H1 (cell line): ENCODE measurements at regions not wholly inside any gene's neighbourhood (a gene's known extent, or its start where the extent isn't known, plus 50 kb on each side); places are given as distances from the start of the nearest gene placed in this dataset.

Experiments
- CTCF ChIA-PET: fragments of 300-600 bp; sonication (Branson Sonifier 250); formaldehyde crosslinking; loops from one replicate; lab custom pipeline; 2021; ENCODE audit not compliant: partially characterized antibody; lab: Charles Lee
- POLR2A ChIA-PET: fragments of 300-600 bp; sonication (Branson Sonifier 250); formaldehyde crosslinking; loops from one replicate; lab custom pipeline; 2021; ENCODE audit warnings: inconsistent platforms; ENCODE audit not compliant: partially characterized antibody; lab: Charles Lee
- DNase-seq, 2 experiments: peaks; one replicate each; pipeline versions ENCODE4 v3.0.0 to v3.0.0-alpha.2; 2010 to 2022; ENCODE audit warnings: low spot score in 2 of 2, low read depth in 1 of 2, mixed read lengths in 1 of 2
- FAIRE-seq: peaks from 2 replicates; lab custom pipeline; 2011; peaks lifted over from hg19 to GRCh38; lab: Jason Lieb, UNC
- H2AFZ ChIP-seq: 2 replicates; pipeline ENCODE4 v1.8.1; 2012; ENCODE audit warnings: low read length, inconsistent platforms
- H2AK5ac ChIP-seq: 2 replicates; pipeline ENCODE4 v1.6.1; 2013; ENCODE audit warnings: low read depth, low read length
- H2BK120ac ChIP-seq: replicated peaks from 2 replicates; pipeline ENCODE3; 2013; ENCODE audit warnings: low read depth, low read length, inconsistent platforms
- H2BK12ac ChIP-seq: 2 replicates; pipeline ENCODE4 v1.6.1; 2013; ENCODE audit warnings: low read depth, low read length
- H2BK15ac ChIP-seq: 2 replicates; pipeline ENCODE4 v1.6.1; 2013; ENCODE audit warnings: low read length
- H2BK20ac ChIP-seq: 2 replicates; pipeline ENCODE4 v1.6.1; 2013; ENCODE audit warnings: low read length
- H2BK5ac ChIP-seq: 2 replicates; pipeline ENCODE4 v1.6.1; 2013; ENCODE audit warnings: low read depth, low read length
- H3K14ac ChIP-seq: 2 replicates; pipeline ENCODE4 v1.6.1; 2013; ENCODE audit warnings: inconsistent platforms; ENCODE audit not compliant: insufficient read length
- H3K18ac ChIP-seq: 2 replicates; pipeline ENCODE4 v1.6.1; 2013; ENCODE audit warnings: low read length; ENCODE audit errors: extremely low read depth
- H3K23ac ChIP-seq: 2 replicates; pipeline ENCODE4 v1.6.1; 2013; ENCODE audit warnings: inconsistent platforms; ENCODE audit not compliant: insufficient read length
- H3K23me2 ChIP-seq: 2 replicates; pipeline ENCODE4 v1.6.1; 2013; ENCODE audit warnings: low read depth, low read length
- H3K27ac ChIP-seq: 2 replicates; pipeline ENCODE4 v1.6.1; 2011; ENCODE audit warnings: low read depth, low read length, inconsistent platforms
- H3K27me3 ChIP-seq, 4 experiments: replicated peaks in 1 of 4; 1 replicate in 1 of 4; 2 replicates in 3 of 4; pipeline versions ENCODE4 v1.6.1 to v1.8.1; 2011 to 2013; ENCODE audit warnings: low read length in 3 of 4, mild to moderate bottlenecking in 3 of 4, inconsistent platforms in 2 of 4, mixed read lengths in 2 of 4, moderate library complexity in 1 of 4; ENCODE audit not compliant: control insufficient read depth in 3 of 4, insufficient read depth in 3 of 4; ENCODE audit errors: extremely low read depth in 1 of 4
- H3K36me3 ChIP-seq, 4 experiments: 2 replicates each; pipeline versions ENCODE4 v1.6.1 to v1.8.1; 2011 to 2013; ENCODE audit warnings: mild to moderate bottlenecking in 4 of 4, low read length in 3 of 4, moderate library complexity in 2 of 4, control low read depth in 1 of 4, inconsistent platforms in 1 of 4; ENCODE audit not compliant: insufficient read depth in 4 of 4, control insufficient read depth in 2 of 4
- H3K4ac ChIP-seq: replicated peaks from 2 replicates; pipeline ENCODE3; 2013; ENCODE audit warnings: low read length, low read depth, mixed read lengths, inconsistent platforms; ENCODE audit not compliant: insufficient read length
- H3K4me1 ChIP-seq, 4 experiments: replicated peaks in 1 of 4; 1 replicate in 1 of 4; 2 replicates in 3 of 4; pipeline versions ENCODE4 v1.6.1 to v1.8.1; 2011 to 2013; ENCODE audit warnings: low read length in 3 of 4, inconsistent platforms in 2 of 4, mixed read lengths in 1 of 4; ENCODE audit not compliant: insufficient read depth in 4 of 4, control insufficient read depth in 3 of 4
- H3K4me2 ChIP-seq, 2 experiments: 2 replicates each; pipeline versions ENCODE4 v1.6.1 to v1.8.1; 2011 to 2013; ENCODE audit warnings: low read depth in 2 of 2, low read length in 2 of 2, control low read depth in 1 of 2, inconsistent platforms in 1 of 2, mild to moderate bottlenecking in 1 of 2; ENCODE audit not compliant: insufficient read depth in 1 of 2
- H3K4me3 ChIP-seq, 4 experiments: fragments of 200-600, 300-600 bp in 1 of 4; sonication (generic), shearing (Covaris generic), sonication (Bioruptor Twin) in 1 of 4; 2 replicates each; pipeline versions ENCODE4 v1.5.1 to v1.8.1; 2011 to 2016; ENCODE audit warnings: low read length in 4 of 4, low read depth in 3 of 4, control low read depth in 2 of 4, inconsistent platforms in 2 of 4, mild to moderate bottlenecking in 2 of 4, mixed read lengths in 1 of 4, moderate library complexity in 1 of 4; ENCODE audit not compliant: insufficient read depth in 2 of 4; ENCODE audit errors: extremely low read depth in 1 of 4
- H3K56ac ChIP-seq: replicated peaks from 2 replicates; pipeline ENCODE3; 2013; ENCODE audit warnings: low read depth, mild to moderate bottlenecking, mixed read lengths, low read length, inconsistent platforms; ENCODE audit not compliant: insufficient read length
- H3K79me1 ChIP-seq: 2 replicates; pipeline ENCODE4 v1.6.1; 2013; ENCODE audit warnings: low read depth, low read length, control low read depth
- H3K79me2 ChIP-seq, 2 experiments: 2 replicates each; pipeline versions ENCODE4 v1.6.1 to v1.8.1; 2012 to 2013; ENCODE audit warnings: low read length in 2 of 2, mild to moderate bottlenecking in 2 of 2, inconsistent platforms in 1 of 2; ENCODE audit not compliant: insufficient read depth in 2 of 2, control insufficient read depth in 1 of 2
- H3K9ac ChIP-seq, 4 experiments: replicated peaks in 1 of 4; 1 replicate in 1 of 4; 2 replicates in 3 of 4; pipeline versions ENCODE4 v1.6.1 to v1.8.1; 2011 to 2013; ENCODE audit warnings: low read depth in 3 of 4, low read length in 3 of 4, control low read depth in 2 of 4, mild to moderate bottlenecking in 2 of 4, moderate library complexity in 2 of 4, inconsistent platforms in 1 of 4; ENCODE audit errors: extremely low read depth in 1 of 4
- H3K9me3 ChIP-seq, 2 experiments: 2 replicates each; pipeline versions ENCODE4 v1.6.1 to v1.8.1; 2012 to 2013; ENCODE audit warnings: mild to moderate bottlenecking in 2 of 2, moderate library complexity in 2 of 2, control low read depth in 1 of 2, inconsistent platforms in 1 of 2, low read depth in 1 of 2, low read length in 1 of 2, mixed read lengths in 1 of 2; ENCODE audit not compliant: insufficient read depth in 2 of 2
- H4K20me1 ChIP-seq, 2 experiments: replicated peaks in 1 of 2; 2 replicates each; pipeline versions ENCODE3 to v1.8.1; 2011 to 2013; ENCODE audit warnings: inconsistent platforms in 2 of 2, low read length in 2 of 2, mild to moderate bottlenecking in 1 of 2; ENCODE audit not compliant: insufficient read depth in 2 of 2, control insufficient read depth in 1 of 2
- H4K5ac ChIP-seq: 2 replicates; pipeline ENCODE4 v1.6.1; 2013; ENCODE audit warnings: low read length, low read depth, mixed read lengths, inconsistent platforms; ENCODE audit not compliant: insufficient read length
- H4K8ac ChIP-seq: 2 replicates; pipeline ENCODE4 v1.8.0; 2013; ENCODE audit warnings: mild to moderate bottlenecking, moderate library complexity, low read length, inconsistent platforms; ENCODE audit not compliant: insufficient read depth; ENCODE audit errors: extremely low read depth
- H4K91ac ChIP-seq: replicated peaks from 2 replicates; pipeline ENCODE3; 2013; ENCODE audit warnings: low read length, mixed read lengths, inconsistent platforms; ENCODE audit not compliant: insufficient read length
- ATF2 ChIP-seq: IDR thresholded peaks from 2 replicates; pipeline ENCODE4 v1.6.1; 2012; ENCODE audit warnings: low read length, inconsistent platforms
- EZH2 ChIP-seq: fragments of 200-600 bp; sonication (generic); IDR thresholded peaks from 2 replicates; pipeline ENCODE4 v1.7.1; 2012; ENCODE audit warnings: low read depth, mild to moderate bottlenecking, moderate library complexity, low read length, inconsistent platforms; ENCODE audit not compliant: severe bottlenecking
- NANOG ChIP-seq: IDR thresholded peaks from 2 replicates; pipeline ENCODE4 v1.6.1; 2011; ENCODE audit warnings: low read length, low read depth, mild to moderate bottlenecking, inconsistent platforms; ENCODE audit not compliant: insufficient read depth, poor library complexity, severe bottlenecking
- TAF1 ChIP-seq: IDR thresholded peaks from 2 replicates; pipeline ENCODE4 v1.6.1; 2011; ENCODE audit warnings: mild to moderate bottlenecking, low read depth, low read length
- TF ChIP-seq, protein P1 (sequence below): IDR thresholded peaks from 2 replicates; pipeline ENCODE4 v1.6.1; 2012; ENCODE audit warnings: inconsistent platforms

DNA sequence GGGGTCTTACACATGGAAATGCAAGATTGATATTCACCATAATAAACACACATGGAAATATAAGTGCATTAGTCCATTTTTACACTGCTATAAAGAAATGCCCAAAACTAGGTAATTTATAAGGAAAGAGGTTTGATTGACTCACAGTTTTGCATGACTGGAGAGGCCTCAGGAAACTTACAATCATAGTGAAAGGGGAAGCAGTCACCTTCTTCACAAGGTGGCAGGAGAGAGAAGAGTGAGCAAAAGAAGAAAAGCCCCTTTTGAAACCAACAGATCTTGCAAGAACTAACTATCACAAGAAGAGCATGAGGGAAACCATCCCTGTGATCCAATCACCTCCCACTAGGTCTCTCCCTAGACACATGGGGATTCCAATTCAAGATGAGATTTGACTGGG is 111.7 kb upstream of the TP63 start:
- no peak overlapping the region for H2AFZ ChIP-seq
- no peaks in the 10 kb centered on the region for H3K79me2 ChIP-seq
- no peak overlapping the region for H2BK15ac ChIP-seq
- no peak overlapping the region for H4K5ac ChIP-seq
- H3K4me2 ChIP-seq, result no peak overlapping the region
- H3K56ac ChIP-seq, result no peak overlapping the region
- H3K27ac ChIP-seq, result no peak overlapping the region
- no peaks in the 10 kb centered on the region for H3K27me3 ChIP-seq
- no peaks in the 10 kb centered on the region for H3K9me3 ChIP-seq
- no peak overlapping the region for H3K9ac ChIP-seq
- no peak overlapping the region for H3K4me3 ChIP-seq
- no peak overlapping the region for H2BK12ac ChIP-seq
- CTCF ChIA-PET, result no interaction called here
- H3K18ac ChIP-seq, result no peak overlapping the region
- no peaks in the 10 kb centered on the region for H3K4me1 ChIP-seq
- H3K36me3 ChIP-seq, result no peaks in the 10 kb centered on the region
- H2BK5ac ChIP-seq, result no peak overlapping the region
- DNase-seq (no peak), FAIRE-seq (no peak)
- POLR2A ChIA-PET, result no interaction called here
- H2BK20ac ChIP-seq, result no peak overlapping the region
- no peak overlapping the region for H2BK120ac ChIP-seq
- no peaks in the 10 kb centered on the region for H4K20me1 ChIP-seq
- TF ChIP-seq NANOG, result no peak
- no peak for TF ChIP-seq EZH2
- TF ChIP-seq TAF1, result no peak
- no peak for TF ChIP-seq ATF2
- TF ChIP-seq, protein P1, sequence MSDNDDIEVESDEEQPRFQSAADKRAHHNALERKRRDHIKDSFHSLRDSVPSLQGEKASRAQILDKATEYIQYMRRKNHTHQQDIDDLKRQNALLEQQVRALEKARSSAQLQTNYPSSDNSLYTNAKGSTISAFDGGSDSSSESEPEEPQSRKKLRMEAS, result no peak
- H4K91ac ChIP-seq, result no peak overlapping the region
- H3K14ac ChIP-seq, result no peak overlapping the region
- no peaks in the 10 kb centered on the region for H3K23me2 ChIP-seq
- H4K8ac ChIP-seq, result no peak overlapping the region
- no peaks in the 10 kb centered on the region for H3K79me1 ChIP-seq
- H3K4ac ChIP-seq, result no peak overlapping the region
- no peak overlapping the region for H2AK5ac ChIP-seq
- H3K23ac ChIP-seq, result no peak overlapping the region
